Trophoblast cell (in vitro differentiated cells and primary cell): ENCODE measurements at regions not wholly inside any gene's neighbourhood (a gene's known extent, or its start where the extent isn't known, plus 50 kb on each side); places are given as distances from the start of the nearest gene placed in this dataset.

Source experiments
- DNase-seq, 2 donors: peaks; one replicate each; pipeline ENCODE4 v3.0.0-alpha.2; 2016
- H2AFZ ChIP-seq: 2 replicates; pipeline ENCODE4 v1.6.1; 2013; ENCODE audit warnings: low read length, moderate library complexity, mild to moderate bottlenecking; ENCODE audit not compliant: insufficient read depth, poor library complexity
- H2AK5ac ChIP-seq: 2 replicates; pipeline ENCODE4 v1.6.1; 2013; ENCODE audit warnings: mild to moderate bottlenecking, low read length
- H2BK120ac ChIP-seq: 2 replicates; pipeline ENCODE4 v1.6.1; 2013; ENCODE audit warnings: low read length, mild to moderate bottlenecking, moderate library complexity; ENCODE audit not compliant: insufficient read depth, poor library complexity
- H2BK12ac ChIP-seq: 2 replicates; pipeline ENCODE4 v1.6.1; 2013; ENCODE audit warnings: mild to moderate bottlenecking, low read length, moderate library complexity
- H2BK5ac ChIP-seq: 2 replicates; pipeline ENCODE4 v1.6.1; 2013; ENCODE audit warnings: low read length, low read depth, moderate library complexity, mild to moderate bottlenecking; ENCODE audit not compliant: poor library complexity
- H3K14ac ChIP-seq: 2 replicates; pipeline ENCODE4 v1.6.1; 2013; ENCODE audit warnings: mild to moderate bottlenecking, low read length
- H3K18ac ChIP-seq: 2 replicates; pipeline ENCODE4 v1.6.1; 2013; ENCODE audit warnings: mild to moderate bottlenecking, low read length
- H3K23ac ChIP-seq: 2 replicates; pipeline ENCODE4 v1.6.1; 2013; ENCODE audit warnings: low read length
- H3K27ac ChIP-seq: 2 replicates; pipeline ENCODE4 v1.5.1; 2013; ENCODE audit warnings: low read depth, mild to moderate bottlenecking, inconsistent platforms, low read length, moderate library complexity
- H3K27me3 ChIP-seq: 2 replicates; pipeline ENCODE4 v1.6.1; 2013; ENCODE audit warnings: inconsistent platforms, mild to moderate bottlenecking, low read length, moderate library complexity; ENCODE audit not compliant: insufficient read depth
- H3K36me3 ChIP-seq, 2 experiments: 1 replicate in 1 of 2; 2 replicates in 1 of 2; pipeline ENCODE4 v1.6.1; 2013; ENCODE audit warnings: low read length in 2 of 2, mild to moderate bottlenecking in 2 of 2, moderate library complexity in 1 of 2; ENCODE audit not compliant: insufficient read depth in 2 of 2, control insufficient read depth in 1 of 2
- H3K4ac ChIP-seq: 2 replicates; pipeline ENCODE4 v1.6.1; 2013; ENCODE audit warnings: low read depth, mild to moderate bottlenecking, low read length, moderate library complexity
- H3K4me1 ChIP-seq, 2 experiments: 1 replicate in 1 of 2; 2 replicates in 1 of 2; pipeline ENCODE4 v1.6.1; 2013; ENCODE audit warnings: low read length in 2 of 2, mild to moderate bottlenecking in 2 of 2, moderate library complexity in 1 of 2; ENCODE audit not compliant: insufficient read depth in 2 of 2, control insufficient read depth in 1 of 2
- H3K4me2 ChIP-seq: 2 replicates; pipeline ENCODE4 v1.6.1; 2013; ENCODE audit warnings: inconsistent platforms, mild to moderate bottlenecking, low read length, moderate library complexity
- H3K4me3 ChIP-seq: 2 replicates; pipeline ENCODE4 v1.5.1; 2013; ENCODE audit warnings: mild to moderate bottlenecking, low read depth, low read length, inconsistent platforms
- H3K79me1 ChIP-seq: one replicate; pipeline ENCODE4 v1.6.1; 2013; ENCODE audit warnings: low read length
- H3K79me2 ChIP-seq: 2 replicates; pipeline ENCODE4 v1.6.1; 2013; ENCODE audit warnings: low read length, mild to moderate bottlenecking; ENCODE audit not compliant: control insufficient read depth, insufficient read depth, poor library complexity
- H3K9ac ChIP-seq: 2 replicates; pipeline ENCODE4 v1.6.1; 2013; ENCODE audit warnings: mild to moderate bottlenecking, low read length
- H3K9me3 ChIP-seq: 2 replicates; pipeline ENCODE4 v1.6.1; 2013; ENCODE audit warnings: low read depth, mild to moderate bottlenecking, control low read depth, inconsistent platforms, low read length; ENCODE audit not compliant: insufficient read depth
- H4K12ac ChIP-seq: 2 replicates; pipeline ENCODE4 v1.6.1; 2013; ENCODE audit warnings: low read depth, mild to moderate bottlenecking, low read length, moderate library complexity
- H4K8ac ChIP-seq: 2 replicates; pipeline ENCODE4 v1.6.1; 2013; ENCODE audit warnings: low read depth, mild to moderate bottlenecking, low read length, moderate library complexity
- H4K91ac ChIP-seq: one replicate; pipeline ENCODE4 v1.6.1; 2013; ENCODE audit warnings: low read depth, mild to moderate bottlenecking, low read length, moderate library complexity
- WGBS: extraction: QIAGEN DNeasy Blood & Tissue Kit; methylation state at CpG from one replicate; pipeline ENCODE4 v1.1.7; 2013; ENCODE audit warnings: missing lambda C conversion rate; ENCODE audit not compliant: insufficient read length, insufficient coverage; ENCODE audit errors: extremely low coverage; 5-methylcytosine and 5-hydroxymethylcytosine counted together

DNA sequence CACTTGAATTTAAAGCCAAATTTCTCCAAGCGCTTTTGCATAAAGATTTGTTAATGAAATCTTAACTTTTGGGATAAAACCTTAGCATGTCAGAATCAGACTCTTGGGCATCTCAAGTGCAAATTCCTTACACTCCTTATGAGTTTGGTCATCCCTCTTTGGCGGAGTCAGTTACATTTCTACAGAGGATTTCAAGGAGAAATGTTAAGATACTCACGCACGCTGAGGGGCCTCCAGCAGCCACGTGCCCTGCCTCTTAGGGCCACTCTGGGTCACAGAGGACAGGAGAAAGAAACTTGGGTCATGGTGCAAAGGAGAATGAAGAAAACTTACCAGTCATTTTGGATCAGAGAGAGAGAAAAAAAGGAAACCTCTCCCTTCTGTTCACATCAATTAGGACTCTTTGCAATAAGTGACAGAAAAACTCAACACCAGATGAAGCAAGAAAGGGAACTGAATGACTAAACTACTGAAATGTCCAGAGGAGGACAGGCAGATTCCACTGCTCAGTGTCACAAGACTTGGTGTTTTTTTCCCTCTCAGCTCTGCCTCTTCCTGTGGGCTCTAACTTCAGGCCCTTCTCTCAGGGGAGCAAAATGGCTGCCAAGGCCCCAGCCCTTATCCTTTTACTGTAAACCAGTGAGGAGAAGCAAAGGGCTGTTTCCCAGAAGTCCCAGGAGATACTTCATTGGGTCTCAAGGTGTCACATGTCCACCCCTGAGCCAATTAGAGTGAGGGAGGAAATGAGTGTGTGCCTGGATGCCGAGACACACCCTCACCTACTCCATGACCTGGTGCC is 63.3 kb upstream of the NFIL3 start:
- Histone ChIP-seq H3K4me1 (peaks cover 0 to 4% of the 10 kb centered on the region in 2 experiments), H2AK5ac (no peak overlapping the region), H4K12ac (no peak overlapping the region), H3K79me1 (no peaks in the 10 kb centered on the region), H4K91ac (no peak overlapping the region), H4K8ac (no peak overlapping the region), H2BK12ac (no peak overlapping the region), H3K9ac (no peak overlapping the region), H3K36me3 (no peaks in the 10 kb centered on the region), H2BK5ac (no peak overlapping the region), H3K18ac (no peak overlapping the region), H3K79me2 (no peaks in the 10 kb centered on the region), H3K23ac (no peak overlapping the region), H3K9me3 (no peaks in the 10 kb centered on the region), H3K4me3 (no peak overlapping the region), H2AFZ (no peak overlapping the region), H3K14ac (no peak overlapping the region), H3K4me2 (no peak overlapping the region), H2BK120ac (no peak overlapping the region), H3K4ac (no peak overlapping the region), H3K27ac (no peak overlapping the region), H3K27me3 (no peaks in the 10 kb centered on the region)
- no CpG with 5 or more reads among the region's 6 CpGs for WGBS
- peak; percentile 35 to 54 for DNase-seq

GRCh38 chr9:91485006-91485405 is 61.4 kb upstream of the NFIL3 start:
- H3K27ac ChIP-seq, result no peak overlapping the region
- H3K9ac ChIP-seq, result no peak overlapping the region
- H2BK120ac ChIP-seq, result no peak overlapping the region
- no peak overlapping the region for H4K91ac ChIP-seq
- H3K79me1 ChIP-seq, result no peaks in the 10 kb centered on the region
- no peak overlapping the region for H3K4ac ChIP-seq
- H3K14ac ChIP-seq, result no peak overlapping the region
- H3K9me3 ChIP-seq, result no peaks in the 10 kb centered on the region
- H2BK5ac ChIP-seq, result no peak overlapping the region
- no peak overlapping the region for H3K23ac ChIP-seq
- no peaks in the 10 kb centered on the region for H3K36me3 ChIP-seq
- H2BK12ac ChIP-seq, result no peak overlapping the region
- H3K4me1 ChIP-seq, result peaks cover 0 to 4% of the 10 kb centered on the region in 2 experiments
- no peak overlapping the region for H3K18ac ChIP-seq
- no peaks in the 10 kb centered on the region for H3K27me3 ChIP-seq
- DNase-seq, result peak; percentile 40 to 57
- no peak overlapping the region for H2AK5ac ChIP-seq
- H3K4me3 ChIP-seq, result no peak overlapping the region
- no peak overlapping the region for H2AFZ ChIP-seq
- WGBS, result no CpG with 5 or more reads among the region's 5 CpGs
- no peaks in the 10 kb centered on the region for H3K79me2 ChIP-seq
- no peak overlapping the region for H3K4me2 ChIP-seq
- H4K12ac ChIP-seq, result no peak overlapping the region
- H4K8ac ChIP-seq, result no peak overlapping the region

GRCh38 chr9:91483835-91484234 is 60.2 kb upstream of the NFIL3 start:
- WGBS, result no CpG with 5 or more reads among the region's 8 CpGs
- no peak overlapping the region for H3K23ac ChIP-seq

GRCh38 chr9:91483189-91483691 is 59.6 kb upstream of the NFIL3 start:
- Histone ChIP-seq H2BK120ac (no peak overlapping the region), H3K36me3 (no peaks in the 10 kb centered on the region), H2AFZ (no peak overlapping the region), H3K23ac (no peak overlapping the region), H3K4me3 (no peak overlapping the region), H3K4me1 (peaks cover 0 to 4% of the 10 kb centered on the region in 2 experiments), H3K79me1 (no peaks in the 10 kb centered on the region), H3K18ac (no peak overlapping the region), H3K4me2 (no peak overlapping the region), H3K4ac (no peak overlapping the region), H3K27me3 (no peaks in the 10 kb centered on the region), H3K9me3 (no peaks in the 10 kb centered on the region), H3K79me2 (no peaks in the 10 kb centered on the region), H3K14ac (no peak overlapping the region), H4K91ac (no peak overlapping the region), H2BK5ac (no peak overlapping the region), H4K12ac (no peak overlapping the region), H3K27ac (no peak overlapping the region), H4K8ac (no peak overlapping the region), H3K9ac (no peak overlapping the region), H2AK5ac (no peak overlapping the region), H2BK12ac (no peak overlapping the region)
- peak; percentile 52 for DNase-seq
- WGBS, result no CpG with 5 or more reads among the region's 5 CpGs

More at GRCh38 chr9:91483835-91484234, 60.2 kb upstream of the NFIL3 start:
- H4K8ac ChIP-seq, result no peak overlapping the region
- no peaks in the 10 kb centered on the region for H3K27me3 ChIP-seq
- peak; percentile 16 to 43 for DNase-seq
- no peak overlapping the region for H2AFZ ChIP-seq
- peak overlapping the region; percentile 10 for H3K9ac ChIP-seq
- H3K9me3 ChIP-seq, result no peaks in the 10 kb centered on the region
- H3K4me2 ChIP-seq, result no peak overlapping the region
- no peaks in the 10 kb centered on the region for H3K79me2 ChIP-seq
- no peak overlapping the region for H3K18ac ChIP-seq
- H3K36me3 ChIP-seq, result no peaks in the 10 kb centered on the region
- no peak overlapping the region for H2BK120ac ChIP-seq
- no peak overlapping the region for H2BK5ac ChIP-seq
- H4K91ac ChIP-seq, result no peak overlapping the region
- no peak overlapping the region for H3K4me3 ChIP-seq
- no peak overlapping the region for H3K27ac ChIP-seq
- no peak overlapping the region for H4K12ac ChIP-seq
- H3K14ac ChIP-seq, result no peak overlapping the region
- H3K4me1 ChIP-seq, result peaks cover 0 to 4% of the 10 kb centered on the region in 2 experiments
- no peaks in the 10 kb centered on the region for H3K79me1 ChIP-seq
- H3K4ac ChIP-seq, result no peak overlapping the region
- H2BK12ac ChIP-seq, result no peak overlapping the region
- no peak overlapping the region for H2AK5ac ChIP-seq
